DMS114 treated with DMSO at 0.1 percent for 48 hours (cell line): ENCODE measurements at regions not wholly inside any gene's neighbourhood (a gene's known extent, or its start where the extent isn't known, plus 50 kb on each side); places are given as distances from the start of the nearest gene placed in this dataset.

Experiments
- DNase-seq: peaks from one replicate; lab custom pipeline; 2025; ENCODE audit not compliant: unreplicated experiment; lab: John Stamatoyannopoulos, UW

- no peak for DNase-seq
Observed at GRCh38 chr2:39534095-39534711, 97.1 kb upstream of the MAP4K3 start.

DNA sequence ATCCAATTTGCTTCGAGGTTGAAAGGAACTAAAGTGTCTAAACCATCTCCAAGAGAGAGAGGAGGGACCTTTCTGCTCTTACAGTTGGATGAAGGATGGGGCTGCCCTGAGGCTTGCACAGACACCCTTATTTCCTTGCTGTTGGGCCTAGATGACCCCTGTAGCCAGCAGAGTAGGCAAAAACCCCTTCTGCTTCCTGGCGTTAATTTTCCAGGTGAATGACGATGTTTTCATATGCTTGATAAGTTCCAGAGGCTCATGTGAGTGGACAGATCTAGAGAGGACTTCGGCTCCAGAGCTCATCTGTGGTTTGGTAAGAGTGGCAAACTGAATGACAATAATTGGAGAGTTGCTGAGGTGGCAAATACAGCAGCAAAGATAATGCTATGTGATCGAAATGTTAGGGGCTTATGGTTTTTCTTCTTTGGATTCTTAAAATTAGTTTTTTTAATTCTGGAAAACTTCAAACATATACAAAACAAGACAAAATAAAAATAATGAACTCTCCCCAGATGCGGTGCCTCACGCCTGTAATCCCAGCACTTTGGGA lies 98.6 kb upstream of the MAP4K3 start:
- no peak for DNase-seq

GRCh38 chr2:39537150-39537549 lies 100.1 kb upstream of the MAP4K3 start:
- no peak for DNase-seq

DNA sequence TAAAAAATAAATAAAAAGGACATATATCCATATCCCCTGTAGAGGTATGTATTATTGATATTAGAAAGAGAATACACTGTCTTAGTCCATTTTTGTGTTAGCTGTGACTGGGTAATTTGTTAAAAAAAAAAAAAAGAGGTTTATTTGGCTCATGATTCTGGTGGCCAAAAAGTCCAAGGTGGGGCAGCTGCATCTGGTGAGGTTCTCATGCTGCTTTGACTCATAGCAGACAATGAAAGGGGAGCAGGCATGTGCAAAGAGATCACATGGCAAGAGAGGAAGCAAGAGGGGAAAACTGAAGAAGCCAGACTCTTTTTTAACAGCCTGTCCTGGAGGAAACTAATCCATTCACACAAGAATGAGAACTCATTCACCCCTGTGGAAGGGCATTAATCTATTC lies 101.6 kb upstream of the MAP4K3 start:
- no peak for DNase-seq

DNA sequence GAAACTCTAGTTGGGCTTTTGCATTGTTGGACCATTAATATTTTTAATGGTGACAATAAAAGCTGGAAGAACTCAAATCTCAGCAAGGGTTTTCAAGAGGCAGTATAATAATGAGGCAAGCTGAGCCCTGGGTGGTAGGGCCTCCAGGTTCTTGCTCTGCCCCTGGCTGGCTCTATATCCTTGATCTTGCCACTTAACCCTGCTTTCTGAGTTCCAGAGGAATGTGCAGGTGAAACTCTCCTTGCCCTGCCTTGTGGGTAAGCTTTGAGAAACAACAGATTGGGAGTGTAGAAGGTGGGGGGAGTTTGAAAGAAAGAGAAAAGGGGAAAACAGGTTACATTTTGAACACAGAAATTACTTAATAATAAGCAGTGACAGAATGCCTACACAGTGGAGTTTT lies 103.3 kb upstream of the MAP4K3 start:
- no peak for DNase-seq

DNA sequence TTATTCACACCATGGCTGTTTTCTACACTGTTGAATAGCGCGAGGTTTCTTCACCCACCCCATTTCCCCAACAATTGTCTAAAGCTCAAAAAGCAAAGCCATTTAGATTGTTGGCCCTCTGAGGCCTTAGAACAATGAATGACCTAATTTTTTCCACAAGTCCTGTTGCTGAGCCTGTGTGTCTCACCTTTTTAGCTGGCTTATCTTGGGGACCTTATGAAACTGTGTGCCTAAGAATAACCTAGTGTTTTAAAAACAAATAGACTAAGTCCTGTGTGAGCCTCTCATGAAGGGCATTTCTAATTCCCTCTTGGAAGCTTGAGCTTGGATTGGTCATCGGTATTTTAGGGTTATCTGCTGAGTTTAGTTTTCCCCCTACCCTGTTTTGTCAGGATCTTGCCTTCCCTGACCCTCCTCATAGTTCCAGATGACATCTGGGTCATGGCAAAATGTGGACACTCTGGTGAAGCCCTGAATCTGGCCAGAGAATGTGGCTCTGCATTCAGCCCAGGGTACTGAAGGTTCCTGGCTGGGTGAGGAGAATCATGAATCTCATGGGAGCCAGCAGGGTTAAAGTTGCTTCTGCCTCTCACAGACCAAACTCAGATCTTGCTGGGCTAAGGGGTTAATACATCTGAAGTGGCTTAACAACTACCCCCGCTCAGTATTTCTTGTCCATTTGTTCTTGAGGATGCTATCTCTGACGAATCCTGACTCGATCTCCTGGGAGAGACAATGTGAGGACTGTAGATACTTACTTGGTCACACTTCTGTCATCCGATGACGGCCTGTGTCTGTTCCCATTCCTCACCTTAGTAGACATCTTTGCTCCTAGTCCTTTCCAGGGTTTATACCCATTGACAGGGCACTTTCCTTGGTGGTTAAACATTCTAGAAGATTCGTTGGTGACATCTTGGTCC lies 104.2 kb upstream of the MAP4K3 start:
- DNase-seq, result no peak

DNA sequence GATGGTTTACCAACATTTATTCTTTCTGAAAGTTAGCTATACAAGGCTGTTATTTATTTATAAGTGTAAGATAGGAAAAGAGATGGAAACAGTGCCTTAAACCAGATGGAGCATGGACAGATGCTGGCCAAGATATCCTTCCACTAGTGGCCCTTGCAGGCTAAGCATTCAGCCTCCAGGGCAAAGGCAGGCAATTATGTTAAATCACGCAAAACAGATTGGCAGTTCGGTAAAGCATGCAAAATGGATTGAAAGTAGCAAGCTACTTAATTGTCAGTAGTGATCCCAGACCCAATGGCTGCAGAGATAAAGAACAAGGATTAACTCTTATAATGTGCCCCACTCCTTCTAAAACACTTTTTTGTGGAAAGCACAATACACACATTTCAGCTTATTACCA lies 105.4 kb upstream of the MAP4K3 start:
- DNase-seq, result no peak

- DNase-seq, result no peak
Observed at GRCh38 chr2:39545957-39546356, 108.9 kb upstream of the MAP4K3 start.

DNA sequence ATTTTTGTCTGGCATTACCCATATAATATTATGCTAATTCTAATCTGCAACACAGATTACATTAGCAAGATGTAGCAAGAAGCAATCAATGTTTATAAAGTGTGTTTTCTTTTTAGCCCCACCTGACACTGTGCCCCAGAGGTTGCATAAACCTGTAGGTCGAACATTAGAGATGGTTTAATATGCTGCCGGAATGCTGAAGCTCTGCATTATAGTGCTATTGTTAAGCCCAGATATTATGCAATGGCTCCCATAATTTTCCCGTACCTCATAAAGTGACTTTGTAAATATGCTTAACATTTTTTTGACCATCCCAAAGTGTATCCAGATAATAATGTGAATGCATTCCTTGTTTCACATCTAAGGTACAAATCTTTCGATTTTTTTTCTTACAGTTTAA lies 109.3 kb upstream of the MAP4K3 start:
- no peak for DNase-seq

GRCh38 chr2:39546937-39547336 lies 109.9 kb upstream of the MAP4K3 start:
- no peak for DNase-seq

DNA sequence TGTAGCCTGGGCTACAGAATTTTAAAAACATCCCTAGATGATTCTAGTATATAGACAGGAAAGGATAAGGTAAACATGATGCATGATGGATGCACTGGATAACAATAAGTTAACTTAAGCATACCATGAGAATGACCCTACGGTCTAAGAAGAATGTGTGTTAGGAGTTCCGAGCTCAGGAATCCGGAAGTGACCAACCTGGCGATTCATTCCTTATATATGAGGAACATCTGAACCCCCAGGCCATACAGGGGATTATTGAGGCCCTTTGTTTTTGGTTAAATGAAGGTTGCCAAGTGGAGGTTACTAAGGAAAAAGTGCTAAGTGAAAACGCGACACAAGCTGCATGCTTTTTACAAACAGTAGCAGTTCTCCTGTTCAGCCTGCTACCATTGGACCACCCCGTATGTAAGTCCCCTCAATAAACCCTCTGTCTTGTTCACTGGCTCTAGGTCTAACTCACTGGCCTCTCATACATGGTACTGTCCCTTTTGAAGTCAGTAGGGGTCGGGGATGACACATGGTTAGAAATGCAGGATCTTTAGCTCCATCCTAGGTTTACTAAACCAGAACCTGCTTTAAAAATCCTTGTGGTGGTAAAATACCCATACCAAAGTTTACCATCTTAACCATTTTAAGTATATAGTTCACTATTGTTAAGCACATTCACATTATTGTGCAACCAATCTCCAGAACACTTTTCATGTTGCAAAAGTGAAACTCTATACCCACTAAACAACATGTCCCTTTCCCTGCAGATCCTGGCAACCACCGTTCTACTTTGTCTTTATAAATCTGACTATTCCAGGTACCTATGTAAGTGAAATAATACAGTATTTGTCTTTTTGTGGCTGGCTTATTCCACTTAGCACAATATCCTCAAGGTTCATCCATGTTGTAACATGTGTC lies 111.0 kb upstream of the MAP4K3 start:
- DNase-seq, result no peak

DNA sequence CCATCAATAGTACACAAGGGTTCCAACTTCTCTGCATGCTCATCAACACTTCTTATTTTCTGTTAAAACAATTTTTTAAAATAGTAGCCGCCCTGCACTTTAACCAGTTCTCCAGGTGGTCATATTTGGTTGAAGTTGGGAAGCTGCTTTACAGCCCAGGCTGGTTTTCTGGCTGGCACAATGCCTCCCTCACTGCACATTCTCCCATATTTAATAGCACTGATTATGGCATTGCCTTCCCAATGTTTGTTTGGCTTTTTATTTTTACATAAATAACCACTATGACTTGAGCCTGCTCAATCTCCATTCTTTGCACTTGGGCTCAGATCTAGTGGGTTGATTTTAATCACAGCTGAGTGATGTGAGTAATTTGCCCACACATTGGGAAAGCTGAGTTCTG lies 111.9 kb upstream of the MAP4K3 start:
- DNase-seq, result no peak

DNA sequence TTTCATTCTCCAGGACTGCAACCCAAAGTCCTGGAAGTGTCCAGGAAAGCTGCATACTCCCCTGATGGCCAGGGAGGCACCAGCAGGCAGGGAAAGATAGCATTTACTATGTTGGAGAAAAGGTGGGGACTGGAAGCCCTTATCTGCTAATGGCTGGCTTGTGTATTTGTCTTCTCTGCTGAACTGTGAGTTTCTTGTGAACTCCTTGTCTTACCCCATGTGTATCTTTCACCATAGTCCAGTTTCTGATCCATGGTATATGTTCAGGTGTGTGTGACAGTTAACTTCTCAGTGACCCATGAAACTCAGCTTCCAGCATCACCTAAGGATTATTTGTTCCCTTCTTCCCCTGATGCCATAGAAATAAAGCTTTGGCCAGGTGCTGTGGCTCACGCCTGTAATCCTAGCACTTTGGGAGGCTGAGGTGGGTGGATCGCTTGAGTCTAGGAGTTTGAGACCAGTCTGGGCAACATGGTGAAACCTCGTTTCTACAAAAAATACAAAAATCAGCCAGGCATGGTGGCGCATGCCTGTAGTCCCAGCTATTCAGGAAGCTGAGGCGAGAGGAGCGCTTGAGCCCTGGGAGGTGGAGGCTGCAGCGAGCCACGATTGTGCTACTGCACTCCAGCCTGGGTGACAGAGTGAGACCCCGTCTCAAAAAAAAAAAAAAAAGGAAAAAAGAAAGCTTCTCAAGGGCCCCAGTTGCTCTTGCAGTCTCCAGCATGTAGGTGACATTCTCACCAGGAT lies 112.8 kb upstream of the MAP4K3 start:
- DNase-seq, result no peak

GRCh38 chr2:39550701-39551285 lies 113.7 kb upstream of the MAP4K3 start:
- no peak for DNase-seq

- no peak for DNase-seq
Observed at GRCh38 chr2:39558906-39559305, 106.8 kb upstream of the TMEM178A start.

- no peak for DNase-seq
Observed at GRCh38 chr2:39563572-39563971, 102.1 kb upstream of the TMEM178A start.

DNA sequence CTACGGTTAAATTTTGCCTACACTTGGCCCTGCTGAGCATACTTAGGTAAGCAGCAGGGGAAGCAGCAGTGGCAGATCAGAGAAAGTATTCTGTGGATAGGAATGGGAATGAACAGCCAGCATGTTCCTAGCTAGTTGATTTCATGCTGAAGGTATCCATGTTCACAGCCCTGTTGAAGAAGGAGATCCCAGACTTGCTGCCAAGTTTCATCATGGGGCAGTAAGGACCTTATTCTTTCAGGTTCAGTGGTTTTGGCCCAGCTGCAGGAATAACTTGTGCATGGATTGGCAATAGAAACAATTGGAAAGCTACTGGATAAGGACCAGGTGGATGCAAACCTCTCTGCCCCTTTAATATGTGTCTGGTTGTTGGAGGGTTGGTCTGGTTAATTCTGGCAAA lies 98.2 kb upstream of the TMEM178A start:
- DNase-seq, result no peak

DNA sequence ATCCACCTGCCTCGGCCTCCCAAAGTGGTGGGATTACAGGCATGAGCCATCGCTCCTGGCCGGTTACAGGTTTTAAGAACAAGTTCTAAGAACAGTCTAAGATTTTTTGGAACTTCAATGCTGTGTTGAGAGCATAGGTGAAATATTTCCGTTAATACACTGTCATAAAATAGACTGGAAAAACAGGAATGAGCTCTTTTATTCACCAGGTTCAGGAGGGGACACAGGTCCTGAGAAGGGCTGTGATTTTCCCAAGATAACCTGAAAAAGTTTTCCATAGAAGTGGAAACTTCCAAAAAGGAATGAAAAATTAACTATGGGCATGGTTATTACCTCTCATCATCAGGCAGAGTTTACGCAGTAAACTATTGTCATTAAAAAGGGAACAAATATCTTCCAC lies 97.6 kb upstream of the TMEM178A start:
- DNase-seq, result no peak

- DNase-seq, result no peak
Observed at GRCh38 chr2:39568561-39569006, 97.1 kb upstream of the TMEM178A start.

GRCh38 chr2:39570130-39570555 lies 95.6 kb upstream of the TMEM178A start:
- DNase-seq, result no peak
